Astrocyte of the cerebellum (primary cell): ENCODE measurements at regions not wholly inside any gene's neighbourhood (a gene's known extent, or its start where the extent isn't known, plus 50 kb on each side); places are given as distances from the start of the nearest gene placed in this dataset.

Experiments used
- DNase-seq: peaks from one replicate; pipeline ENCODE4 v3.0.0-alpha.2; 2011; ENCODE audit warnings: low read depth
- H3K4me3 ChIP-seq: 2 replicates; pipeline ENCODE4 v1.5.1; 2011; ENCODE audit warnings: mild to moderate bottlenecking, low read depth, low read length, moderate library complexity
- in situ Hi-C: cut with HindIII; loops from 2 replicates; pipeline ENCODE4 v1.10.0; 2017; ENCODE audit warnings: low sequenced_read_pairs
- TF ChIP-seq, protein P1 (sequence below): IDR thresholded peaks from 2 replicates; pipeline ENCODE4 v1.5.1; 2012; ENCODE audit warnings: low read length, low read depth, moderate library complexity, mild to moderate bottlenecking; ENCODE audit errors: missing control alignments

GRCh38 chr18:27276479-27276878, 91.4 kb upstream of the CHST9 start:
- H3K4me3 ChIP-seq, result no peak overlapping the region
- in situ Hi-C loops, result no loop called here
- no peak for DNase-seq
- TF ChIP-seq, protein P1, sequence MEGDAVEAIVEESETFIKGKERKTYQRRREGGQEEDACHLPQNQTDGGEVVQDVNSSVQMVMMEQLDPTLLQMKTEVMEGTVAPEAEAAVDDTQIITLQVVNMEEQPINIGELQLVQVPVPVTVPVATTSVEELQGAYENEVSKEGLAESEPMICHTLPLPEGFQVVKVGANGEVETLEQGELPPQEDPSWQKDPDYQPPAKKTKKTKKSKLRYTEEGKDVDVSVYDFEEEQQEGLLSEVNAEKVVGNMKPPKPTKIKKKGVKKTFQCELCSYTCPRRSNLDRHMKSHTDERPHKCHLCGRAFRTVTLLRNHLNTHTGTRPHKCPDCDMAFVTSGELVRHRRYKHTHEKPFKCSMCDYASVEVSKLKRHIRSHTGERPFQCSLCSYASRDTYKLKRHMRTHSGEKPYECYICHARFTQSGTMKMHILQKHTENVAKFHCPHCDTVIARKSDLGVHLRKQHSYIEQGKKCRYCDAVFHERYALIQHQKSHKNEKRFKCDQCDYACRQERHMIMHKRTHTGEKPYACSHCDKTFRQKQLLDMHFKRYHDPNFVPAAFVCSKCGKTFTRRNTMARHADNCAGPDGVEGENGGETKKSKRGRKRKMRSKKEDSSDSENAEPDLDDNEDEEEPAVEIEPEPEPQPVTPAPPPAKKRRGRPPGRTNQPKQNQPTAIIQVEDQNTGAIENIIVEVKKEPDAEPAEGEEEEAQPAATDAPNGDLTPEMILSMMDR, result no peak

GRCh38 chr18:27274901-27275300, 89.8 kb upstream of the CHST9 start:
- no peak for DNase-seq
- TF ChIP-seq, protein P1, result no peak
- no peak overlapping the region for H3K4me3 ChIP-seq
- in situ Hi-C loops, result no loop called here

DNA sequence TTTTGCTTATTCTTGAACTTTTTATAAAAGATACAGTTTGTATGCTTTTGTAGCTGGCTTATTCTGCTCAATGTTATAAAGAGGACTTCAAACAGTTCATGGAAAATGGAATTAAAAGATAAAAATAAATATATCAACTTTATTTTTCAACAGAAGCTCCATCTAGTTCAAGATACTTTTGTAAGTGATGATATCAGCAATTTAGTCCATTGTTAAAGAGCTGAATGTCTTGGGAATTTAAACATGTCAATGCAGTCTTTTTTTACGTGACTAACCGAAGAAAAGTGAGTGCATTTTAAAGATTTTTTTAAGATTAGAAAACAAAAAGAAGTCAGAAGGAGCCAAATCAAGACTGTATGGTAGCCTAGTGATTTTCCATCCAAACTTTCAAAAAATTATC, 85.4 kb upstream of the CHST9 start:
- in situ Hi-C loops, result no loop called here
- TF ChIP-seq, protein P1, result no peak
- no peak for DNase-seq
- H3K4me3 ChIP-seq, result no peak overlapping the region

- no peak overlapping the region for H3K4me3 ChIP-seq
- no peak for DNase-seq
- in situ Hi-C loops, result no loop called here
- TF ChIP-seq, protein P1, result no peak
Observed at GRCh38 chr18:27263369-27263768, 78.3 kb upstream of the CHST9 start.

GRCh38 chr18:27261769-27262549, 76.9 kb upstream of the CHST9 start:
- in situ Hi-C loops, result no loop called here
- no peak overlapping the region for H3K4me3 ChIP-seq
- DNase-seq, result no peak
- TF ChIP-seq, protein P1, result no peak

DNA sequence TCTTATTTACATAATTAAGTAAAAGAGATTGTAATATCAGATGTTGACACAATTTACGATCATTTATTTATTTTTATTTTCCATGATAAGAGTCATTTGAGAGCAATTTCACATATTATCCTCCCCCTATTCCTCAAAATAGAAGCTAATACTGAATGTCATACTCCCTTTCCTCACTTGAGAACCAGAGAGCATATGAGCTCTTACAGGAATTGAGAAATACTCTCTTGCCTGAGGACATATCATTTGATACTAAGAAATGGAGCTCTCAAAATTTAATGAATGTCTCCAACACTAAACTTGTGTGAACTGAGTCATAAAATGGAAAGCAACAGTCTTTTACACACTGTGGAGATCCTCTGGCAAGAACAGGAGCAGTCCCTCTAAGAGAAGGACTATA, 68.5 kb upstream of the CHST9 start:
- no peak for DNase-seq
- H3K4me3 ChIP-seq, result no peak overlapping the region
- in situ Hi-C loops, result no loop called here
- TF ChIP-seq, protein P1, result no peak

DNA sequence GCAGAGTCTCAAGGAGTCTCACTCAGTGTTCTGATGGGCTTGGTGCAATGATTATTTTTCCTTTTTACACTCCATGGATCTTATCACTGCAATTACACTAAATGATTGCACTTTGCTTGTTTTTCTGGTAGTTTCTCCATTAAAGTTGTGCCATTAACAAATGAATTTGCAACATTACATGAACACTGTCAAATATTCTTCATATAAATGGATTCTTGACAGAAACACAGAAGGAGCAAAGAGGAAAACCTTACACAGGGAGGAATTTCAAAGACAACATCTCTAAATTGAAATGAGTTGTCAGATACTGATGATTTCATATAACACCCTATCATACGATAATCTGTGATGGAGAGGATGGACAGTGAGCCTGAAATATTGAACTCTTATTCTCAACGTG, 65.4 kb upstream of the CHST9 start:
- DNase-seq, result no peak
- in situ Hi-C loops, result no loop called here
- TF ChIP-seq, protein P1, result no peak
- no peak overlapping the region for H3K4me3 ChIP-seq
